Stimulated activated CD4-positive, alpha-beta T cell treated with anti-CD3 and anti-CD28 coated beads, TNF-alpha, amount 100 ng/mL, for 1 hour (primary cell): ENCODE measurements at regions not wholly inside any gene's neighbourhood (a gene's known extent, or its start where the extent isn't known, plus 50 kb on each side); places are given as distances from the start of the nearest gene placed in this dataset.
"Not testable (repeated sequence)": the region's sequence is repeated elsewhere in the genome, so short reads cannot be mapped to it uniquely, and the experiment has no call there.

Experiments
- DNase-seq, 3 donors: peaks; one replicate each; pipeline ENCODE4 v3.0.0-alpha.2; 2020; ENCODE audit warnings: low read depth in 3 of 3, low spot score in 1 of 3

DNA sequence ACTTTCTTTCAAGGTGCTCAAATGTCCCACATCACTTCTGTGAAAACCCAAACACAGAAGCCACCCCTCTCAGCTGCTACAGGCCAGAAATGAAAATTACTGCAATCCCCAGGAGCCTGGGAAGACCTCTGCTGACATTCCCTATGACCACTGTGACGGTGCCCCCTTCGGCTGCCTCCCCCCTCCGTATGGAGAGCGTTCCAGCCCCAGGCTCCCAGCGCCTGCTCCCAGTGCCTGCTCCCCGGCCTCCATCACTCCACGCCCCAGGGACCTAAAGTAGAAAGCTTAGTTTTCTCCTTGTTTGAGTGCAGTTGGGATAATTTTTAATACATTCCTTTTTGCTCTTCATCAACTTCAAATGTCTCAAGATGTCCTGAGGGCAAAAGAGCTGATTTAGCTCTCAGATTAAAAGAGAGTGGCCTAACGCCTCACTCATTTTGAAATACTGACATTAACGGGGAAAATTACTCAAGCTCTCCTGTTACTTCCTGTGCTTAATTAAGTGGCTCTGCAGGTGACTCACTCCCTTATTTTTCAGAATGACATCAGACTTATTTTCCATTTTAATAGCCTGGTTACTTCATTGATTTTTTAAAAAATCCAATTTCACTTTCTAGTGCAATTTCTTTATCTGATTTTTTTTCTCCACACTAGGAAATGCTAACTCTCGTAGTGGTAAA is 112.8 kb upstream of the PLGLB2 start:
- not testable (repeated sequence) for DNase-seq

DNA sequence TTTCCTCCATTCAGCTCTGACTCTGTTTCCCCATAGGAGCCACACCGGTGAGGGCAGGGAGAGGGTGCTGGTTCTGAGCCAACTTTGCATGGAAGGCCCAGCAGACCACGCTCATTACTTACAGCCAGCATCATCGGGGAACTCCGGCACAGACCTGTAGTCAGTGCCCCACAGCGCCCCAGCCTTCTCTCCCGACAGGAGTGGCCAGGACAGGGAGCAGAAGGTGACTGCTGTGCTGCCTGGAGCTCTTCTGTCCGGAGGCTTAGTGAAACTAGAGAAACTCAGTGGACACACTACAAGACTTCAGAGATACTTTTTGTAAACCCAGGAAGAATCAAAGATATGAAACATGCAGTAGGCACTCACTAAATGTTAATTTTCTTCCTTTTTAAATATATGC is 111.6 kb upstream of the PLGLB2 start:
- not testable (repeated sequence) for DNase-seq

DNA sequence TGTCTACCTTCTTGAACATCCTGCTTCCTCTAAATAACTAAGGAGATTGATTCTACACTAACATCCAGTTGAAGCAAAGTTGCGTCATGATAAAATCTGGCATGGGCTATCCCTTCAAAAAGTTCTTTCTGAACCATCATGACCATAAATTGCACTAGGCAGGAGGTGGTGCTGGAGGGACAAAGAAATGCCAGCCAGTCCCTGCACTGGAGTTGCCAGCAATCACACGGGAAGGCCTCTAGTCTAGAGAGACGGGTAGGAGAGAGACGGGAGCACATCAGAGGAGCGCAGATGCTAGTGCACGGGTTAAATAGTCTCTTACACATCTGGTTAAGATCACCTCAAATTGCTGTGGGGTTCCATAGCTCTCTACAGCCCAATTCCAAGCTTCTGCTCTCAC is 111.2 kb upstream of the PLGLB2 start:
- not testable (repeated sequence) for DNase-seq

DNA sequence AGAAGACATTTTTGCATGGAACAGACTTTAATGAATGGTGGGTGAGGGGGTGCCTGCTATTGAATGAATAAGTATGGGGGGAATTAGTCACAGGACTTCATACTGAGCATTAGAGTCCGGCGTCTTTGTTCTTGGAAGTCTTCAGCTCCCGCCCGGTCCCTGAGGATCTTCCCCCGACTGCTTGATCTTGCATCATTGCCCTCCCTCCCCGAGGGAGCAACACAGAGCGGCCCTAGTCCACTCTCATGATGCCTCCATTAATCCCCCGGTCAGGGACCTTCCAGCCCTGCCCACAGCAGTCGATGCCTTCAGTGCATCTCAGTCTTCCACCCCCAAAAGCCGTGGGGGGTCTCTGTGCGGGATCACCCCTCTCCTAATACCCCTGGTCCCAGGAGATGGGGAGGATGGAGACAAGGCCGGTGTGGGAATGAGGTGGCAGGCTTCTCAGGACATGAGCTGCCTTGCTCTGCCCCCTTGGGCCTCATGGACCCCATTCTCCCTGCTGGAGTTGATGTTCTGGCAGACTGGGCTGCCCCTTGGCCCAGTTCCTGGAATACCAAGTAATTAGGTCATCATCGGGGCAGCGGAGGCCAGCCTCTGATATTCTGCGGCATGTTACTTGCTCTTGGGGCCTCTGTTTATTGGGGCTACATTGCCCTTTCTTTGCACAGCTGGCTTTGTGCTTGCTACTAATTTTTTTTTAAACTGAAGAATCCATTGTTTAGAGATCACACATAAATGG is 110.5 kb upstream of the PLGLB2 start:
- not testable (repeated sequence) for DNase-seq

DNA sequence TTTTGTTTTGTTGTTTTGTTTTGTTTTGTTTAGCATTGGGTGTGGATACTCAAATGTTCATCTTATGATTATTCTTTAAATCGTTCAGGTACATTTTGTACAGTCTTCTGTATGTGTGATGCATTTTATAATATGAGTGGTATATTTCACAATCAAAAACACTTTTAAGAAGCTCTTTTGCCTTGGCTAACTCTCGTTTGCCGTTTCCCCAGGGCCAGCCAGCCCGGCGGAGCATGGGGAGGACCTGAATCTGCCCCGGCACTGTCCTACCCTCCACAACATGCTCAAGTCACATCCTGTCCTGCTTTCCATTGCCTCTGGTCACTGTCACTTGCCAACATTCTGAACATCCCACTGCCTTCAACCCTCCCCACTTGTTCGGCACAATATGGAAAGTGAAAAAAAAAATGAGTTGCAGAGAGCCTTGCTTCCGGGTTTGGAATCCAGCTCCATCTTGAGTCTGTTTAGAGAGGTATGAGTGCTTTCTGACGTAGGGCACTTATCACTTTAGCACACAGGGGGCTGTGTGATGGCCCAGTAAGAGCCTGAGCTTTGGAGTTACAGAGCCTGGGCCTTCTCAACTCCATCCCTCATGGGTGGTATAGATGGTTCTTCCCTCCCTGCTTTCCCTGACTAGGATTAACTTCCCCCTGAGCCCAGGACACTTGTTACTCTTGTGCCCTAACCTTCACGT is 109.6 kb upstream of the PLGLB2 start:
- not testable (repeated sequence) for DNase-seq

DNA sequence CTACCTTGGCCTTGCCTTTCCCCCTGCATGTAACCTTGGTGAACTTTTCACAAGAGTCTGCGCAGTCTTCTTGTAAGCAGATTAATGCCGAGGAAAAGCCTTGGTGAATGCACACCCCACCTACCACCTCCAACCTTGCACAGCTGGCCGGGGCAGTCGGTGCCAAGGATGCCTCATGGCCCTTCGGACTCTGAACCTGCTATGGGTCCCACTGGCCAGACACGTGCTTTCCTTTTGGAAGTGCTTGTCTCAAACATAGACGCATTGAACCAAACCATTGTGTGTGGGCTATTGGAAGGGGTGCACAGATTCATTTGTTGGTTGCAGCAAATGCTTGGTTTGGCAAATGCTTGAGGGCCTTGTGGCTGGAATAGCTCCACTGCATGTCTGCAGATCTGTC is 109.0 kb upstream of the PLGLB2 start:
- not testable (repeated sequence) for DNase-seq

DNA sequence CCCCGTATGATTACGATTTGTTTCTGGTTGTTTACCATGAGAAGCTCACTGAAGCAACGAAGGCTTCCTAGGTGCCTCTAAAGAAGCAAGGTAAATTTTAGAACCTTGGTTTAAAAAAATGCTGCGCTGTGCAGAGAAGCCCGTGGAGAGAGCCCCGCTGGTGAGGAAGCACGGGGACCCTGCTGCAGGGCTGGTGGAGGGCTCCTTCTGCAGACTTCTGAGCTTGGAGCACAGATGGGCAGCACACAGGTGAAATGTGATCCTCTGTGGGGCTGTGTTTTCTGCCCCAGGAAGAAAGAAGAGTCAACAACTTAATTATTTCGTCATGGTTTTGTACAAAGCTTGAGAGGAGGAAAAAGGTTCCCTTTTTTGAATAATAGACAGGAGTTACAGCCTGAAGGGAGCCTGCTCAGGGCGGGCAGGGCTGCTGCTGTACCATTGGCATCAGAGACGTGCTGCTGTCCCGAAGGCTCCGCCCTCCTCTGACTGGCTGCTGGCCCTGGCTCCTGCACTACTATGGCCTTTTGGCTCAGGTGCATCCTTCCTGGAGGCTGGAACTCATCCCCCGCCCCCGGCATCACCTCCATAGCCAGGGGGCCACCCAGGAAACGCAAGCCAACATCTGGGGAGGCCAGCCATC is 108.0 kb upstream of the PLGLB2 start:
- not testable (repeated sequence) for DNase-seq

DNA sequence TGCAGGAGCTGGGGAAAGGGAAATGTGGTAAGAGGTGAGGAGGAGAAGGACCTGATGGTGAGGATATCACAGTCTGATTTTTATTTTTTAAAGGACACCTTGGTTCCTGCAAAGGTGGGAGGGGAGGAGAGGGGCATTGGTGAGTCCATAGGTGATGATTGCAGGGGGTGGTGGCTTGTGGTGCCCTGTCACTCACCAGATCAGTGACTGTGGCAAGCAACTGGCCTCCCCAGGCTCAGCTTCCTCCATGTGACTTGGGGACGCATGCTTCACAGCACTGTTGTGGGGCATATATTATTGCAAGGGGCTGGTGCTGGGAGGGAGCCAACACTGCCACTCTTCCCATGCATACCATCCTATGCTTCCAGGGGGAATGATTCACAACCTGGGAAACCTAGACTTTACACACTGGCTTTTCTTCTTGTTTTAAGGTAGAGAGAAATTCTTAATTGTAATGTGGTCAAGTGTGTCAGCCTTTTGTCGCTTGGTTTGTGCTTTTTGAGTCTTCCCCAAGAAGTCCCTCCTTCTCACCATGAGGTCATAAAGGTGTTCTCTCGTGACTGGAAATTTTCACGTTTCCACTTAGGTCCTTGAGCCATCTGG is 106.8 kb upstream of the PLGLB2 start:
- not testable (repeated sequence) for DNase-seq

DNA sequence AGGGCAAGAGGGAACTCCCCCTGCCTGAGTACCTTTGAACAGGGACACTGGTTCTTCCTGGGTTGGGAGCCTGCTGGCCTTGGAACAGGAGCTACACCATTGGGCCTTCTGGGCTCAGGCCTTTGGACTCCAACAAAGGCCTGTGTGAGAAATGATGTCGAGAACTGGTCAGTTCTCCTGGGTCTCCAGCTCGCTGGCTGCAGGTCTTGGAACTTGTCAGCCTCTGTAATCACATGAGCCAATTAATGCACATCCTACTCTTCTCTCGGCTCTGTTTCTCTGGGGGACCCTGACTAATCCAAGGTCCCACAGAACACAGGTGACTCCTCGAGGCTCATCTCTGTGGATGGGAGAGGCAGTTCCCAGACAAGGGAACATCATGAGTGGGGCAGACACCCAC is 104.7 kb upstream of the PLGLB2 start:
- DNase-seq: not testable (repeated sequence)

DNA sequence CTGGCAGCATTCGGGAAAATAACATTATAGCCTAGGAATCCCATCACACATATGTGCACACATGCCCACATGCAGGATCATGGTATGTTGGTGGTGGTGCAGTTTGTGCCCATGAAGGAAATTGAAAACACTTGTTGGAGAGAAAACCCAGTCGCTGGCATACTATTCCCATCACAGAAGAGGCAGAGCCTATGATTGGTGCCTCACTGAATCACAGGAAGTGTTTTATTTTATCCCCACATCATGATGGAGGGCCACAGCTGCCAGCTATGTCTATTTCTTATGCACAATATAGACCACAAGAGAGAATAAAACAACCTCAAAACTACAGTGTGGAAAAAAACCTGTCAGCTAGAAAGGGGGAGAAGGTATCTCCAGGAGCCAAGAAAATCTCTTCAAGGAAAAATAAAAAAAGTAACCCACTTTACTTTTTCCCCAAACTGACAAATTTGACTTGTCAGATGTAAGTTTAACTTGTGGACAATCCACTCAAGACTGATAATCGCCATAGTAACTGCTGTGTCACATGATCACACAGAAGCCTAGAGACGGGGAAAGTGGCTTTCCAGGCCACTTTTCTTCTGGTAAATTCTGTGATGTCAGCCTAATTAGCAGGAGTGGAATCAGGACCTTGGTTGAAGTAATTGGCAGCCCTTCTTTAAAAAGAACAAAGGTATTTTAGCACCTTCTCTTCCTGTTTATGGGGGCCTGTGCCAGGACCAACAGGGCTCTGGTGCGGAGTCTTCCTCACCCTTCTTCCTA is 100.0 kb upstream of the PLGLB2 start:
- not testable (repeated sequence) for DNase-seq

DNA sequence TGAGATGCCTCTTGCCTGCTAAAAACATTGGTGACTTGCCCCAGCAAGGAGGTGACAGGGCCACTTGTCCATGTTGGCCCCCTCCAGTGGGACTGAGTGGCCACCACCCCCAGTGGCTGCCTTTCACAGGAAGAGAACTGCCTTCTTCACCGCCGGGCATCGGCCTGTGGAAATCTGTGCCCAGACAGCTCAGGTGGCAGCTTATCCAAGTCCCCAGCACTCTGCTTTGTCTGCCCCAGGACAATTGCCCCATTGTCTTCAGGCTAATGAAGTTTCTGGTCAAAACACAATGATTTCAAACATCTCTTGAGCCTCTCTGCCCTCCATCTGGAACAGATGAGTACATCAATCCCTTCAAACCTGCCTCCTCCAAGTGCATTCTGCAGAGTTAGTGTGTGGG is 99.1 kb upstream of the PLGLB2 start:
- not testable (repeated sequence) for DNase-seq

DNA sequence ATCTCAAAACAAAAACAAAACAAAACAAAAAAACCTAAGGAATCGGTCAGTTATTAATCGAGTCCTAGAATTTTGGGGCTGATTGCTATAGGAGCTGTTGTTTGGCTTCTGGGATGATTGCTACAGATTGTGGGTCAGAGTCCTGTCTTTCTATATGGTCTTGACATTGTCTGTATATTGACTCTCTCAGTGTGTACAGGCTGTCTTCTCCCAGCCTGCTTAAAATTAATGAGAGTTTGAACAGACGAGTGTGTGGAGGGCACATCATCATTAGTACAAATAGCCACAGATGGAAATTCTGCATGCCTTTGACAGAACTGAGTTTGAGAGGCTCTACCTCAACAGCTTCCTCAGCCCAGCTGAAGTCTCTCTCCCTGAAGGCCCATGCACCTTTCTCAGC is 98.0 kb upstream of the PLGLB2 start:
- DNase-seq: not testable (repeated sequence)

DNA sequence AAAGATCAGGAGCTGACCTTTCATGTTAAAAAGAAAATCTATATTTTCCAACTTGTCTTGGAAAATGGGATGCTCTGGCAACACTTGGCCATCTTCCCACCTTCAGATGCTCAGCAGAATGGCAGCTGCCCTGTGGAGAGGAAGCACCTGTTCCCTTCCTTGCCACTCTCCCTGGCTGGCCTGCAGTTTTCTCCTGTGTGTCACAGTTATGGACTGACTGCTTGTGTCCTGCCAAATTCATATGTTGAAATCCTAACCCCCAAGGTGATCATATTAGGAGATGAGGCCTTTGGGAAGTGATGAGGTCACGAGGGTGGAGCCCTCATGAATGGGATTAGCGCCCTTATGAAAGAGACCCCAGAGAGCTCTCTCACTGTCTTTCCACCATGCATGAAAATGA is 97.0 kb upstream of the PLGLB2 start:
- DNase-seq: not testable (repeated sequence)

DNA sequence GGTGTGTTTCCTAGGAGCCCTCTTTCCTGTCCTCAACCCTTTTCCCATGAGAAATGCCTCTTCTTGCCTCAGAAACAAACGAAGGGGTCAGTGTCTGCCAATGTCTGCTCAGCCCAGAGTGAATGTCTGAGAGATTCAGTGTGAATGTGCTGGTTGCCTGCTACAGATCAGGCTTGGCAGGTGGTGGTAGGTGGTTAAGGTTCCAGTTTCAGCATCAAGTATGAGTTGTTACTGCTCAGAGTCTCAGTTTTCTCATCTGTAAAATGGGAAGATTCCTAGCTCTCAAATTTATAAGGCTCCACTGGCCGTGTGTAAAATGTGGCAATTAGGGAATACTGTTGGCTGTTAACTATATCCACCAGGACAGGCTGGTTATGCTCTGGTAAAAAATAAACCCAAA is 96.3 kb upstream of the PLGLB2 start:
- DNase-seq: not testable (repeated sequence)

DNA sequence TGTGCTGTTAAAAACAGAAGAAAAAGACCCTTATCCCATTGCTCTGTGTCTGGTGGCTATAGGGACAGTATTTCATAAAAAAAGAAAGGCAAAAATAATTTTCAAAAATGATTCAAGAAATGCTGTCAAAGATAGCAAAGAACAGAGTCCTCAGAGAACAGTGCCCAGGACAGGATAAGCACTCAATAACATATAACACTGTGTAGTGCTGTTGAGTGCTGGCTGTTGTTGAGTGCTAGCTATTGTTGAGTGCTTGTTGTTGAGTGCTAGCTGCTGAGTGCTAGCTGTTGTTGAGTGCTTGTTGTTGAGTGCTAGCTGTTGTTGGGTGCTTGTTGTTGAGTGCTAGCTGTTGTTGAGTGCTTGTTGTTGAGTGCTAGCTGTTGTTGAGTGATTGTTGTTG is 94.5 kb upstream of the PLGLB2 start:
- not testable (repeated sequence) for DNase-seq

DNA sequence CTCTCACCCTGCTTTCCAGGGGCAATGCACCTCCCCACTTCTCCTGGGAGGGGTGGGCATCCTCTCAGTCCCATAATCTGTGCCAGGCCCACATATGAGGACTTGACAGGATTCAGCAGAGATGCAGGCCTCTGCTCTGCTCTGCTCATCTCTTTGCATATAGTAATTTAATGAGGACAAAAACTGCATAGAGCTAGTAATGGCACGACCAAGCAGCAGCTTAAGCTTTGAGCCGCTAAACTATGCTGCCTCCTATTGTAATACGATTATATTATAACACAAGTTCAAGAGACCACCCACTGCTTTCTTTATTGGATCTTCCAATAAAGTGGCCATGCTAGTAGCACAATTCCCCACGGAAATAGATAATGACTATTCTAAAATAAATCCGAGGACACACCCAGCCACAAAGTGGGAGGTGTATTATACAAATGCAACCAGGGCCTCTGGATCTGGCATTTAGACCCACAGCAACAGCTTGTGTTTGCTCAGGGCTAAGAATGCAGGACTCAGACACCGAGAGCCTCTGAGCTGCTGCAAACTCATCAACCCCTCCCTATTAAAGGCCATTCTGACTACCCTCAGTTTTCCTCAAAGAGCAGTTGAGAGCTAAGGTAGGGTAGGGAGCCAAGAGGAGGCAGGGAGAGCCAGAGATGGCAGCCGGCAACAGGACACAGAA is 93.6 kb upstream of the PLGLB2 start:
- DNase-seq: not testable (repeated sequence)

DNA sequence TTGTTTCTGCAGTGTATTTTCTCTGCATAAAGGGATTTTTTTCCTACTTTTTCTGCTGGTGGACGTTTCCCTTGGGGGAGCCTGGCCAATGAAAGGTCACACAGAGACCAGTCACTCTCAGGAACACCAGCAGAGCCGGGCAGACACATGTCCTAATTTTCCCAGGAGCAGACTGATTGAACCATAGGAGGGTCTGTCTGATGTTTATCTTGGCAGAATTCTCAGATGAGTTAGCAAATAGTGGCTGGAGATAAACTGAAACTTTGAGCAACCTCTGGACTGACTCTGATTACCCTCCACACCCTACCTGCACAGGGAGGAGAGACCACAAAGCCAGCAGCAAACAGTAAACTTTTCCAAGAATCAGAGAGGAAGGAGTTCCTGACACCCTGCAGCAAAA is 90.0 kb upstream of the PLGLB2 start:
- DNase-seq: not testable (repeated sequence)

DNA sequence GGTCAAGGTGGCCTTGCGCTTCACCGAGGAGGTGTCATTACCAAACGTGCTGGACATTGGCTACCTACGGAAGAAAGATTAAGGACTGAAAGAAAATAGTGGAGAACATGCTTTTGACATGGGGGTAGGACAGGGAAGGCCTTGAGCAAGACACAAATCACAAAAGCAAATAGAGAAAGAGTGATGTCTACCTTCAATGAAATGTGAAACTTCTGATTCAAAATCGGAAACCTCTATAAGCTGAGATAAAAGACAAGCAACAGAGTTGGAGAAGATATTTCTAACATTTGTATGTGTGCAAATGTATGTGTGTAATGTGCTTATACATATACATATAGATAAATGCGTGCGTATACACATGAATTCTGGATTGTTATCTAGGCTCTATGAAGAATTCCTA is 89.5 kb upstream of the PLGLB2 start:
- DNase-seq: not testable (repeated sequence)

DNA sequence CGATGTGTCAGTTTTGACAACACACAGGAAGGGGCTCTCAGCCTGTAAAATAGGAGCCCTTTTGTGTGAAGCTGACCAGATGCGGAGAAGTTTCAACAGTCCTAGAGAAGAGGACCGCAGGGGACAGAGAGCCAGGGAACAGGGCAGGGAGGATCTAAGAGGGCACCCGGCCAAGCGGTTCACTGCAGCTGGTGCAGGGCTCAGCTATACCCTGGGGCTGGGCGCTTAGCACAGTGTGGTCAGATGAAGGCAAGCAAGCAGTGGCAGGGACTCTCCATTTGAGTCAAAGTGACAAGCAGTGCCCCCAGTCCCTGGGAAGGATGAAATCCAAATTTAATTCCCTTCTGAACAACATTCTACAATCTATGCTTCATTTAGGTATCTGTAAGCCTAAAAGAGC is 88.9 kb upstream of the PLGLB2 start:
- not testable (repeated sequence) for DNase-seq

DNA sequence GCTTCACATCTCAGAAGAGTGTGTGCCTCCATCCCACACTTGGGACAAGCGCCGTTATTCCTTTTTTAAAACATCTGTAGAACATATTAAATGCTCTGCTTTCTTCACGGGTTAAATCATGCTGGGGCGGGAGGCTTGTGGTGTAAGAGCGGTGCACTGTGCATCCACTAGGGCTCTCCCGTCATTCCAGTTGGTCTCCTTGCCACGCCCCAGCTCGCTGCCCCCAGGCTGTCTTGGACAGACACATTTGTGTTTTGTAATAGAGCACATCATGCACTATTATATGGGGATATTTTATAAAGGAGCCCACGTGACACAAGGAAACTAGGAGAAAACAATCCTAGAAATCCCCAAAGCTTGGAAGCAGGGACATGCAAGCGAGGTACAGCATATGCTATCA is 87.7 kb upstream of the PLGLB2 start:
- DNase-seq: not testable (repeated sequence)
